ENCODE measurements at regions not wholly inside any gene's neighbourhood (a gene's known extent, or its start where the extent isn't known, plus 50 kb on each side); places are given as distances from the start of the nearest gene placed in this dataset.

- Histone ChIP-seq H3K9ac (no peak overlapping the region), H3K27me3 (no peaks in the 10 kb centered on the region), H3K9me3 (ENCODE audit: low read depth) (no peaks in the 10 kb centered on the region), H3K4me2 (no peak overlapping the region), H3K27ac (no peak overlapping the region), H3K36me3 (no peaks in the 10 kb centered on the region), H2AFZ (replicated peaks) (no peak overlapping the region), H4K20me1 (ENCODE audit: low read depth) (no peaks in the 10 kb centered on the region), H3F3A (ENCODE audit: low read depth) (no peaks in the 10 kb centered on the region), H3K4me1 (no peaks in the 10 kb centered on the region), H3K79me2 (ENCODE audit: low read depth) (no peaks in the 10 kb centered on the region), H3K4me3 (no peak overlapping the region)
- Mint-ChIP-seq H3K27ac (no peak overlapping the region), H3K4me1 (no peaks in the 10 kb centered on the region), H3K27me3 (ENCODE audit: insufficient read depth, low read depth) (peaks cover 2% of the 10 kb centered on the region), H3K4me3 (no peak overlapping the region), H3K36me3 (no peaks in the 10 kb centered on the region), H3K9me3 (no peaks in the 10 kb centered on the region)
- TF ChIP-seq EZH2phosphoT487 (IDR thresholded peaks at IDR 0.05) (no peak), EZH2 (IDR thresholded peaks at IDR 0.05) (no peak), CTCF (IDR thresholded peaks at IDR 0.05) (no peak)
- DNase-seq (ENCODE audit: low spot score), result no peak
Measured at GRCh38 chr10:2077231-2077630, 339.9 kb upstream of the ADARB2 start.

GRCh38 chr10:2076528-2076927 is 339.2 kb upstream of the ADARB2 start:
- TF ChIP-seq EZH2 (IDR thresholded peaks at IDR 0.05) (no peak), EZH2phosphoT487 (IDR thresholded peaks at IDR 0.05) (no peak), CTCF (IDR thresholded peaks at IDR 0.05) (no peak)
- no peaks in the 10 kb centered on the region for H3K9me3 ChIP-seq (ENCODE audit: low read depth)
- no peak overlapping the region for H3K4me2 ChIP-seq
- H3K4me1 Mint-ChIP-seq, result no peaks in the 10 kb centered on the region
- H3K27me3 ChIP-seq, result no peaks in the 10 kb centered on the region
- H3K27ac Mint-ChIP-seq, result no peak overlapping the region
- no peak overlapping the region for H3K4me3 ChIP-seq
- H4K20me1 ChIP-seq (ENCODE audit: low read depth), result no peaks in the 10 kb centered on the region
- H2AFZ ChIP-seq (replicated peaks), result no peak overlapping the region
- H3K4me3 Mint-ChIP-seq, result no peak overlapping the region
- H3K27ac ChIP-seq, result no peak overlapping the region
- H3K79me2 ChIP-seq (ENCODE audit: low read depth), result no peaks in the 10 kb centered on the region
- no peaks in the 10 kb centered on the region for H3F3A ChIP-seq (ENCODE audit: low read depth)
- DNase-seq (ENCODE audit: low spot score), result peak; percentile 26
- H3K9me3 Mint-ChIP-seq, result no peaks in the 10 kb centered on the region
- H3K27me3 Mint-ChIP-seq (ENCODE audit: insufficient read depth, low read depth), result peaks cover 3% of the 10 kb centered on the region
- no peak overlapping the region for H3K9ac ChIP-seq
- H3K4me1 ChIP-seq, result no peaks in the 10 kb centered on the region
- H3K36me3 Mint-ChIP-seq, result no peaks in the 10 kb centered on the region
- H3K36me3 ChIP-seq, result no peaks in the 10 kb centered on the region

DNA sequence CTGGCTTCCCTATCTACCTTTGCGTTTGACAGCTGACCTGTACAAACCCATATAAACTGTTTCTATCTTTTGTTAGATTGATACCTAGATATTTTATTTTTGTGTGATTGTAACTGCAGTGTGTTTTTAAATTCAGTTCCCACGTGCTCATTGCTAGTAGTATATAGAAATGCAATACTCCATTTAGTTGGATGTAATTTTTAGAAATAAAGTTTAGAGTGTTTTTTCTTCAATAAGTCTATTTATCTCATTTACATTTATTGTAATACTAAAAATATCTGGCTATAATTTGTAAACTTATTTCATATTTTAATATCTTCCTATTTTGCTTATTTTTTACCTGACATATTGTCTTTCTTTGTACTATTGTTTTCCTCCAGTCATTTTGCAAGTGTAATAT is 329.7 kb upstream of the ADARB2 start:
- Histone ChIP-seq H3K4me3 (no peak overlapping the region), H2AFZ (replicated peaks) (no peak overlapping the region), H3K36me3 (peaks cover 6% of the 10 kb centered on the region), H3K79me2 (ENCODE audit: low read depth) (no peaks in the 10 kb centered on the region), H3K4me2 (no peak overlapping the region), H3F3A (ENCODE audit: low read depth) (no peaks in the 10 kb centered on the region), H3K27ac (no peak overlapping the region), H3K4me1 (no peaks in the 10 kb centered on the region), H4K20me1 (ENCODE audit: low read depth) (no peaks in the 10 kb centered on the region), H3K9ac (no peak overlapping the region), H3K27me3 (no peaks in the 10 kb centered on the region), H3K9me3 (ENCODE audit: low read depth) (no peaks in the 10 kb centered on the region)
- Mint-ChIP-seq H3K36me3 (peaks cover 2% of the 10 kb centered on the region), H3K4me1 (no peaks in the 10 kb centered on the region), H3K27me3 (ENCODE audit: insufficient read depth, low read depth) (peaks cover 3% of the 10 kb centered on the region), H3K9me3 (peaks cover 16% of the 10 kb centered on the region), H3K4me3 (no peak overlapping the region), H3K27ac (no peak overlapping the region)
- DNase-seq (ENCODE audit: low spot score), result no peak
- TF ChIP-seq CTCF (IDR thresholded peaks at IDR 0.05), result no peak
- no peak for TF ChIP-seq EZH2phosphoT487 (IDR thresholded peaks at IDR 0.05)
- no peak for TF ChIP-seq EZH2 (IDR thresholded peaks at IDR 0.05)

- Histone ChIP-seq H3K9me3 (ENCODE audit: low read depth) (no peaks in the 10 kb centered on the region), H2AFZ (replicated peaks) (no peak overlapping the region), H3K79me2 (ENCODE audit: low read depth) (no peaks in the 10 kb centered on the region), H4K20me1 (ENCODE audit: low read depth) (no peaks in the 10 kb centered on the region), H3K4me1 (peaks cover 2% of the 10 kb centered on the region), H3K27me3 (no peaks in the 10 kb centered on the region), H3K4me2 (no peak overlapping the region), H3K36me3 (no peaks in the 10 kb centered on the region), H3F3A (ENCODE audit: low read depth) (peaks cover 4% of the 10 kb centered on the region), H3K4me3 (no peak overlapping the region), H3K9ac (no peak overlapping the region), H3K27ac (no peak overlapping the region)
- Mint-ChIP-seq H3K27ac (no peak overlapping the region), H3K4me3 (no peak overlapping the region), H3K9me3 (no peaks in the 10 kb centered on the region), H3K27me3 (ENCODE audit: insufficient read depth, low read depth) (no peaks in the 10 kb centered on the region), H3K36me3 (no peaks in the 10 kb centered on the region), H3K4me1 (peaks cover 7% of the 10 kb centered on the region)
- no peak for DNase-seq (ENCODE audit: low spot score)
- no peak for TF ChIP-seq EZH2 (IDR thresholded peaks at IDR 0.05)
- TF ChIP-seq CTCF (IDR thresholded peaks at IDR 0.05), result no peak
- TF ChIP-seq EZH2phosphoT487 (IDR thresholded peaks at IDR 0.05), result no peak
Measured at GRCh38 chr10:2054728-2055127, 317.4 kb upstream of the ADARB2 start.
